Suprapubic skin (tissue), 3 donors: ENCODE measurements at regions not wholly inside any gene's neighbourhood (a gene's known extent, or its start where the extent isn't known, plus 50 kb on each side); places are given as distances from the start of the nearest gene placed in this dataset.

Source experiments
- CTCF ChIP-seq, 2 donors: fragments of 200-600 bp in 1 of 2; fragments of 450-650 bp in 1 of 2; sonication (generic) in 1 of 2; IDR thresholded peaks; one replicate each; pipeline ENCODE4 v1.5.1; 2016 to 2019; ENCODE audit warnings: antibody characterized with exemption in 2 of 2, mild to moderate bottlenecking in 1 of 2, moderate library complexity in 1 of 2
- EP300 ChIP-seq: sonication (generic); formaldehyde crosslinking; IDR thresholded peaks from one replicate; pipeline ENCODE4 v1.6.1; 2017; ENCODE audit warnings: antibody characterized with exemption
- POLR2A ChIP-seq, 2 donors: fragments of 450-650 bp; IDR thresholded peaks; one replicate each; pipeline ENCODE4 v1.6.1; 2017; ENCODE audit warnings: antibody characterized with exemption in 2 of 2, mild to moderate bottlenecking in 2 of 2, moderate library complexity in 2 of 2

GRCh38 chr6:894274-894673, 201.3 kb upstream of the EXOC2 start:
- TF ChIP-seq POLR2A (IDR thresholded peaks at IDR 0.05) (no peak), EP300 (no peak), CTCF (IDR thresholded peaks at IDR 0.05) (no peak)
